Breast epithelium (tissue), 3 donors: ENCODE measurements at regions not wholly inside any gene's neighbourhood (a gene's known extent, or its start where the extent isn't known, plus 50 kb on each side); places are given as distances from the start of the nearest gene placed in this dataset.

Experiments
- CTCF ChIP-seq, 3 donors: fragments of 450-650 bp; IDR thresholded peaks; one replicate each; pipeline ENCODE4 v1.5.1; 2016 to 2017; ENCODE audit warnings: antibody characterized with exemption in 3 of 3, mild to moderate bottlenecking in 3 of 3, moderate library complexity in 3 of 3
- POLR2A ChIP-seq: fragments of 450-650 bp; IDR thresholded peaks from one replicate; pipeline ENCODE4 v1.6.1; 2016; ENCODE audit warnings: antibody characterized with exemption, mild to moderate bottlenecking, moderate library complexity

- TF ChIP-seq CTCF (IDR thresholded peaks at IDR 0.05) (peak; percentile 36 to 77 (median 77)), POLR2A (no peak)
Observed at GRCh38 chr9:86486891-86487837, 133.0 kb upstream of the TUT7 start.
